Neuronal stem cell (in vitro differentiated cells): ENCODE measurements at regions not wholly inside any gene's neighbourhood (a gene's known extent, or its start where the extent isn't known, plus 50 kb on each side); places are given as distances from the start of the nearest gene placed in this dataset.

ENCODE experiments used
- DNase-seq: peaks from one replicate; pipeline ENCODE4 v3.0.0-alpha.2; 2013; ENCODE audit warnings: low spot score
- H2AFZ ChIP-seq: one replicate; pipeline ENCODE4 v1.6.1; 2013; ENCODE audit warnings: mild to moderate bottlenecking, low read length, inconsistent platforms
- H2AK5ac ChIP-seq: 2 replicates; pipeline ENCODE4 v1.6.1; 2013; ENCODE audit warnings: low read depth, mild to moderate bottlenecking, inconsistent platforms, low read length, moderate library complexity, mixed read lengths
- H2BK120ac ChIP-seq: 2 replicates; pipeline ENCODE4 v1.6.1; 2013; ENCODE audit warnings: low read depth, mild to moderate bottlenecking, inconsistent platforms, low read length, moderate library complexity, mixed read lengths
- H2BK12ac ChIP-seq: one replicate; pipeline ENCODE4 v1.6.1; 2013; ENCODE audit warnings: low read length, inconsistent platforms
- H2BK15ac ChIP-seq: 2 replicates; pipeline ENCODE4 v1.6.1; 2013; ENCODE audit warnings: mild to moderate bottlenecking, low read length, inconsistent platforms, mixed read lengths
- H2BK5ac ChIP-seq: one replicate; pipeline ENCODE4 v1.6.1; 2013; ENCODE audit warnings: inconsistent platforms, mild to moderate bottlenecking, low read length, moderate library complexity
- H3K14ac ChIP-seq: one replicate; pipeline ENCODE4 v1.6.1; 2013; ENCODE audit warnings: low read length, inconsistent platforms
- H3K18ac ChIP-seq: 2 replicates; pipeline ENCODE4 v1.6.1; 2013; ENCODE audit warnings: low read length, inconsistent platforms
- H3K23ac ChIP-seq: 2 replicates; pipeline ENCODE4 v1.6.1; 2013; ENCODE audit warnings: low read depth, mild to moderate bottlenecking, mixed read lengths, low read length, inconsistent platforms; ENCODE audit not compliant: poor library complexity
- H3K27ac ChIP-seq: replicated peaks from 3 replicates; pipeline ENCODE4 v1.5.1; 2013; ENCODE audit warnings: low read length, inconsistent platforms
- H3K27me3 ChIP-seq, 3 experiments: 2 replicates each; pipeline ENCODE4 v1.6.1; 2013; ENCODE audit warnings: low read length in 3 of 3, mild to moderate bottlenecking in 2 of 3, inconsistent platforms in 1 of 3, low read depth in 1 of 3, mixed read lengths in 1 of 3, moderate library complexity in 1 of 3; ENCODE audit not compliant: control insufficient read depth in 3 of 3, insufficient read depth in 3 of 3
- H3K36me3 ChIP-seq, 2 donors: replicated peaks in 1 of 2; 2 replicates each; pipeline ENCODE4 v1.6.1; 2013; ENCODE audit warnings: low read length in 2 of 2; ENCODE audit not compliant: control insufficient read depth in 2 of 2, insufficient read depth in 2 of 2
- H3K4ac ChIP-seq: 2 replicates; pipeline ENCODE4 v1.6.1; 2013; ENCODE audit warnings: inconsistent platforms, mild to moderate bottlenecking, low read length, moderate library complexity
- H3K4me1 ChIP-seq, 2 donors: 1 replicate in 1 of 2; 2 replicates in 1 of 2; pipeline ENCODE4 v1.6.1; 2013; ENCODE audit warnings: low read length in 2 of 2, low read depth in 1 of 2; ENCODE audit not compliant: control insufficient read depth in 2 of 2, insufficient read depth in 1 of 2
- H3K4me2 ChIP-seq: one replicate; pipeline ENCODE4 v1.6.1; 2013; ENCODE audit warnings: mild to moderate bottlenecking, low read length, inconsistent platforms; ENCODE audit not compliant: insufficient read depth, poor library complexity, severe bottlenecking
- H3K4me3 ChIP-seq, 2 donors: 2 replicates each; pipeline ENCODE4 v1.5.1; 2013; ENCODE audit warnings: low read length in 2 of 2, mild to moderate bottlenecking in 2 of 2, inconsistent platforms in 1 of 2, moderate library complexity in 1 of 2
- H3K79me1 ChIP-seq: one replicate; pipeline ENCODE4 v1.6.1; 2013; ENCODE audit warnings: low read depth, mild to moderate bottlenecking, inconsistent platforms, low read length, moderate library complexity
- H3K9ac ChIP-seq: one replicate; pipeline ENCODE4 v1.6.1; 2013; ENCODE audit warnings: mild to moderate bottlenecking, low read depth, low read length, inconsistent platforms; ENCODE audit not compliant: poor library complexity
- H3K9me3 ChIP-seq, 2 donors: replicated peaks in 1 of 2; 2 replicates each; pipeline versions ENCODE3 to v1.6.1; 2013; ENCODE audit warnings: low read length in 2 of 2, mild to moderate bottlenecking in 2 of 2, inconsistent platforms in 1 of 2, low read depth in 1 of 2, mixed read lengths in 1 of 2, moderate library complexity in 1 of 2; ENCODE audit not compliant: control insufficient read depth in 2 of 2, insufficient read depth in 1 of 2
- H4K8ac ChIP-seq: one replicate; pipeline ENCODE4 v1.6.1; 2013; ENCODE audit warnings: low read depth, mild to moderate bottlenecking, inconsistent platforms, low read length, moderate library complexity
- H4K91ac ChIP-seq: one replicate; pipeline ENCODE4 v1.6.1; 2013; ENCODE audit warnings: low read length, low read depth, mild to moderate bottlenecking, inconsistent platforms; ENCODE audit not compliant: poor library complexity
- WGBS, 2 donors: extraction: QIAGEN DNeasy Blood & Tissue Kit; methylation state at CpG; one replicate each; pipeline ENCODE4 v1.1.7; 2013; ENCODE audit warnings: missing lambda C conversion rate in 2 of 2, mixed read lengths in 1 of 2; ENCODE audit not compliant: insufficient read length in 2 of 2, insufficient replicate concordance in 1 of 2; ENCODE audit errors: extremely low coverage in 2 of 2; 5-methylcytosine and 5-hydroxymethylcytosine counted together

- no peak overlapping the region for H3K23ac ChIP-seq
- H3K14ac ChIP-seq: no peak overlapping the region
- H2BK5ac ChIP-seq: no peak overlapping the region
- H2BK15ac ChIP-seq: no peak overlapping the region
- H3K27ac ChIP-seq: no peak overlapping the region
- no peaks in the 10 kb centered on the region for H3K79me1 ChIP-seq
- no peak overlapping the region for H3K18ac ChIP-seq
- no peak overlapping the region for H3K4ac ChIP-seq
- no CpG with 5 or more reads among the region's 6 CpGs for WGBS, 2 donors
- H3K4me3 ChIP-seq: no peak overlapping the region
- H3K9me3 ChIP-seq: peaks cover 0 to 2% of the 10 kb centered on the region in 2 donors
- no peak overlapping the region for H3K4me2 ChIP-seq
- no peak overlapping the region for H3K9ac ChIP-seq
- no peak overlapping the region for H2AK5ac ChIP-seq
- H2AFZ ChIP-seq: no peak overlapping the region
- H3K27me3 ChIP-seq: no peaks in the 10 kb centered on the region
- H3K4me1 ChIP-seq: peaks cover 0 to 8% of the 10 kb centered on the region in 2 donors
- H4K91ac ChIP-seq: no peak overlapping the region
- H2BK120ac ChIP-seq: no peak overlapping the region
- peak; percentile 40 for DNase-seq
- no peak overlapping the region for H4K8ac ChIP-seq
- H2BK12ac ChIP-seq: no peak overlapping the region
- H3K36me3 ChIP-seq: no peaks in the 10 kb centered on the region
These were observed 221.3 kb downstream of the FOXD2 start for GRCh38 chr1:47659146-47659545.

- Histone ChIP-seq H3K9me3 (peaks cover 0 to 3% of the 10 kb centered on the region in 2 donors), H2BK120ac (no peak overlapping the region), H3K27me3 (no peaks in the 10 kb centered on the region), H3K36me3 (no peaks in the 10 kb centered on the region), H3K23ac (no peak overlapping the region), H2AK5ac (no peak overlapping the region), H2BK5ac (no peak overlapping the region), H4K8ac (no peak overlapping the region), H3K4me3 (no peak overlapping the region), H3K4ac (no peak overlapping the region), H3K9ac (no peak overlapping the region), H3K4me1 (peaks cover 0 to 10% of the 10 kb centered on the region in 2 donors), H2BK12ac (no peak overlapping the region), H3K18ac (no peak overlapping the region), H3K4me2 (no peak overlapping the region), H3K27ac (no peak overlapping the region), H3K79me1 (no peaks in the 10 kb centered on the region), H4K91ac (no peak overlapping the region), H2BK15ac (no peak overlapping the region), H2AFZ (no peak overlapping the region), H3K14ac (no peak overlapping the region)
- no CpG with 5 or more reads among the region's 1 CpG for WGBS, 2 donors
- DNase-seq: no peak
These were observed 222.8 kb downstream of the FOXD2 start for GRCh38 chr1:47660622-47661021.

- no CpG with 5 or more reads among the region's 6 CpGs for WGBS, 2 donors
- no peak overlapping the region for H2BK5ac ChIP-seq
- H3K27me3 ChIP-seq: no peaks in the 10 kb centered on the region
- H4K8ac ChIP-seq: no peak overlapping the region
- H2BK120ac ChIP-seq: no peak overlapping the region
- no peak overlapping the region for H3K14ac ChIP-seq
- no peak overlapping the region for H3K4ac ChIP-seq
- H2AFZ ChIP-seq: no peak overlapping the region
- H3K4me3 ChIP-seq: no peak overlapping the region
- no peak overlapping the region for H2BK12ac ChIP-seq
- no peak overlapping the region for H3K23ac ChIP-seq
- H3K27ac ChIP-seq: no peak overlapping the region
- H3K79me1 ChIP-seq: no peaks in the 10 kb centered on the region
- H4K91ac ChIP-seq: no peak overlapping the region
- peaks cover 0 to 5% of the 10 kb centered on the region in 2 donors for H3K9me3 ChIP-seq
- H2BK15ac ChIP-seq: no peak overlapping the region
- no peak for DNase-seq
- H3K18ac ChIP-seq: peak overlapping the region; percentile 62
- no peak overlapping the region for H3K9ac ChIP-seq
- no peak overlapping the region for H2AK5ac ChIP-seq
- no peak overlapping the region for H3K4me2 ChIP-seq
- H3K36me3 ChIP-seq: no peaks in the 10 kb centered on the region
- peaks cover 0 to 10% of the 10 kb centered on the region in 2 donors for H3K4me1 ChIP-seq
These were observed 223.2 kb downstream of the FOXD2 start for GRCh38 chr1:47661040-47661439.

- Histone ChIP-seq H2BK5ac (no peak overlapping the region), H3K4ac (no peak overlapping the region), H3K27me3 (no peaks in the 10 kb centered on the region), H4K8ac (no peak overlapping the region), H2BK120ac (no peak overlapping the region), H2BK12ac (no peak overlapping the region), H4K91ac (no peak overlapping the region), H3K23ac (no peak overlapping the region), H3K9me3 (peaks cover 0 to 5% of the 10 kb centered on the region in 2 donors), H3K4me1 (peaks cover 0 to 10% of the 10 kb centered on the region in 2 donors), H2AK5ac (no peak overlapping the region), H3K4me2 (no peak overlapping the region), H3K36me3 (no peaks in the 10 kb centered on the region), H3K14ac (no peak overlapping the region), H3K27ac (no peak overlapping the region), H2AFZ (no peak overlapping the region), H3K4me3 (no peak overlapping the region), H3K79me1 (no peaks in the 10 kb centered on the region), H3K9ac (no peak overlapping the region), H2BK15ac (no peak overlapping the region), H3K18ac (no peak overlapping the region)
- no peak for DNase-seq
- no CpG with 5 or more reads among the region's 3 CpGs for WGBS, 2 donors
These were observed 224.2 kb downstream of the FOXD2 start for GRCh38 chr1:47662068-47662467.
